ENCODE measurements at regions not wholly inside any gene's neighbourhood (a gene's known extent, or its start where the extent isn't known, plus 50 kb on each side); places are given as distances from the start of the nearest gene placed in this dataset.

GRCh38 chr18:41660654-41661053 is 294.4 kb upstream of the PIK3C3 start:
- TF ChIP-seq, protein P1, sequence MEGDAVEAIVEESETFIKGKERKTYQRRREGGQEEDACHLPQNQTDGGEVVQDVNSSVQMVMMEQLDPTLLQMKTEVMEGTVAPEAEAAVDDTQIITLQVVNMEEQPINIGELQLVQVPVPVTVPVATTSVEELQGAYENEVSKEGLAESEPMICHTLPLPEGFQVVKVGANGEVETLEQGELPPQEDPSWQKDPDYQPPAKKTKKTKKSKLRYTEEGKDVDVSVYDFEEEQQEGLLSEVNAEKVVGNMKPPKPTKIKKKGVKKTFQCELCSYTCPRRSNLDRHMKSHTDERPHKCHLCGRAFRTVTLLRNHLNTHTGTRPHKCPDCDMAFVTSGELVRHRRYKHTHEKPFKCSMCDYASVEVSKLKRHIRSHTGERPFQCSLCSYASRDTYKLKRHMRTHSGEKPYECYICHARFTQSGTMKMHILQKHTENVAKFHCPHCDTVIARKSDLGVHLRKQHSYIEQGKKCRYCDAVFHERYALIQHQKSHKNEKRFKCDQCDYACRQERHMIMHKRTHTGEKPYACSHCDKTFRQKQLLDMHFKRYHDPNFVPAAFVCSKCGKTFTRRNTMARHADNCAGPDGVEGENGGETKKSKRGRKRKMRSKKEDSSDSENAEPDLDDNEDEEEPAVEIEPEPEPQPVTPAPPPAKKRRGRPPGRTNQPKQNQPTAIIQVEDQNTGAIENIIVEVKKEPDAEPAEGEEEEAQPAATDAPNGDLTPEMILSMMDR (IDR thresholded peaks at IDR 0.05), result no peak
- no peak for TF ChIP-seq POLR2A (IDR thresholded peaks at IDR 0.05)

Measured in testis (tissue), 2 donors.